SK-N-SH treated with all-trans-retinoic acid at 6 μM for 48 hours (cell line): ENCODE measurements at regions not wholly inside any gene's neighbourhood (a gene's known extent, or its start where the extent isn't known, plus 50 kb on each side); places are given as distances from the start of the nearest gene placed in this dataset.

Experiments used
- ATAC-seq: fragments of 200-7000 bp; cut with Tn5 transposase; 3 replicates; pipeline ENCODE4 v1.9.1; 2020; ENCODE audit warnings: mild to moderate bottlenecking, moderate library complexity
- BACH2 ChIP-seq: fragments of 250-450 bp; sonication (Bioruptor Pico); IDR thresholded peaks from 2 replicates; pipeline ENCODE4 v1.9.0; 2021; ENCODE audit warnings: mild to moderate bottlenecking, borderline replicate concordance
- CSDC2 ChIP-seq: fragments of 250-450 bp; sonication (Bioruptor Pico); IDR thresholded peaks from 2 replicates; pipeline ENCODE4 v1.5.0; 2020; ENCODE audit warnings: mild to moderate bottlenecking, moderate library complexity
- ESRRG ChIP-seq: fragments of 250-450 bp; sonication (Bioruptor Pico); IDR thresholded peaks from 2 replicates; pipeline ENCODE4 v1.6.1; 2021; ENCODE audit warnings: mild to moderate bottlenecking
- GLIS3 ChIP-seq: fragments of 250-450 bp; sonication (Bioruptor Pico); IDR thresholded peaks from 2 replicates; pipeline ENCODE4 v1.5.0; 2020; ENCODE audit warnings: mild to moderate bottlenecking, moderate library complexity
- SNAI2 ChIP-seq: fragments of 250-450 bp; sonication (Bioruptor Pico); IDR thresholded peaks from 2 replicates; pipeline ENCODE4 v1.5.0; 2020; ENCODE audit warnings: mild to moderate bottlenecking, moderate library complexity
- TCF4 ChIP-seq: fragments of 250-450 bp; sonication (Bioruptor Pico); IDR thresholded peaks from 2 replicates; pipeline ENCODE4 v1.8.0; 2021; ENCODE audit warnings: mild to moderate bottlenecking, moderate library complexity, borderline replicate concordance
- TOX ChIP-seq: fragments of 250-450 bp; sonication (Bioruptor Pico); IDR thresholded peaks from 2 replicates; pipeline ENCODE4 v1.8.0; 2021; ENCODE audit warnings: mild to moderate bottlenecking, moderate library complexity, borderline replicate concordance
- ZC3H10 ChIP-seq: fragments of 250-450 bp; sonication (Bioruptor Pico); IDR thresholded peaks from 2 replicates; pipeline ENCODE4 v1.5.1; 2021; ENCODE audit warnings: mild to moderate bottlenecking, moderate library complexity
- ZFP30 ChIP-seq: fragments of 450-650 bp; formaldehyde crosslinking; IDR thresholded peaks from 2 replicates; pipeline ENCODE4 v1.5.0; 2022; ENCODE audit warnings: mild to moderate bottlenecking, moderate library complexity
- ZNF565 ChIP-seq: fragments of 450-650 bp; formaldehyde crosslinking; conservative IDR thresholded peaks from 2 replicates; pipeline ENCODE4 v1.5.0; 2020; ENCODE audit warnings: low read depth, mild to moderate bottlenecking, moderate library complexity
- ZNF70 ChIP-seq: fragments of 450-650 bp; formaldehyde crosslinking; IDR thresholded peaks from 2 replicates; pipeline ENCODE4 v1.5.0; 2020; ENCODE audit warnings: mild to moderate bottlenecking, moderate library complexity
- TF ChIP-seq, protein P1 (sequence below): fragments of 250-450 bp; sonication (Bioruptor Pico); IDR thresholded peaks from 2 replicates; pipeline ENCODE4 v1.8.0; 2021; ENCODE audit warnings: low read depth, mild to moderate bottlenecking, moderate library complexity, borderline replicate concordance
- TF ChIP-seq, protein P2 (sequence below): fragments of 250-450 bp; sonication (Bioruptor Pico); IDR thresholded peaks from 2 replicates; pipeline ENCODE4 v1.5.0; 2020; ENCODE audit warnings: mild to moderate bottlenecking, moderate library complexity
- TF ChIP-seq, protein P3 (sequence below): fragments of 250-450 bp; sonication (Bioruptor Pico); IDR thresholded peaks from 2 replicates; pipeline ENCODE4 v1.8.0; 2020; ENCODE audit warnings: mild to moderate bottlenecking, moderate library complexity, borderline replicate concordance

DNA sequence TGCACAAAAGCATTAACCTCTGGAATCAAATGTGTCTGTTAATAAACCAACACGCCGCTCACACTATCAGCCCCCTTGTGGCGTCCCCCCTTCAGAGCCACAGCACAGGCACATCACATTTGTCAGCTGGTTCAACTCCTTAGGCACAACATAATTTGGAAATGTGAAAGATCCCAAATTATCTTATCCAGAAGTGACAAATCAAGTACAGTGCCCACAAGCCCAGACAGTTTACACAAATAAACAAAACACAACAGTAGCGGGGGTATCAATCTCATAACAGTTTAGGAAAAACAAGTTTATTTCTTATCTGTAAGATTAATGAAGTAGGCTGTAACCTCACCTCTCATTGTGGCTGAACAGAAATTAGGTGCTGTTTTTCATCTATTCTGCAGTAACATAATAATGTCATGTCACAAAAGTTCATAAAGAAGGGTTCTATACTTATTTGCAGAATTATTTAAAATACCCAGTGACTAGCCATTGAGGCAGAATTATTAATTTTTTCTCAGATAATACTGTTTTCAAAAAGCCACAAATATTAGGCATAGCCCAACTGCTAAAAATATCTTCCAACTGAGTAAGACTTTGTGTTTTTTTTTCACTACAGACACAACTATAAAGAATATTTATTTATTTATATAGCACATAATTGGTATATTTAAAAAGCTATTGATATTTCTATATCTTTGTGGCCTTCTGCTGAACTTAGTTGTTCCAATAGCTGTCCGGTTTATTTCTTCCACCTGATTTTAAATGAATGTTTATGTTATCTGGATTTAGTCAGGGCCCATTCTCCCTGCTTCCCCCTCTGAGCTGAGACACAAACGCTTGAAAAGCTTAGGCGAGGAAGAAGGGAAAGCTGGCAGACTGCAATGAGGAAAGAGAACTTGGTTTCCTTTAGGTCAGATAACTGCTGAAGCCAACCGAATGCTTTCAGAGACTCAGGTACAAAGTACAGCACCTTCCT is 214.7 kb downstream of the QDPR start:
- TF ChIP-seq ZNF565 (CRISPR knock-in tag) (no peak), BACH2 (CRISPR knock-in tag) (no peak), TOX (CRISPR knock-in tag) (no peak), GLIS3 (no peak), CSDC2 (CRISPR knock-in tag) (no peak), ESRRG (CRISPR knock-in tag) (no peak), SNAI2 (no peak)
- TF ChIP-seq, protein P1, sequence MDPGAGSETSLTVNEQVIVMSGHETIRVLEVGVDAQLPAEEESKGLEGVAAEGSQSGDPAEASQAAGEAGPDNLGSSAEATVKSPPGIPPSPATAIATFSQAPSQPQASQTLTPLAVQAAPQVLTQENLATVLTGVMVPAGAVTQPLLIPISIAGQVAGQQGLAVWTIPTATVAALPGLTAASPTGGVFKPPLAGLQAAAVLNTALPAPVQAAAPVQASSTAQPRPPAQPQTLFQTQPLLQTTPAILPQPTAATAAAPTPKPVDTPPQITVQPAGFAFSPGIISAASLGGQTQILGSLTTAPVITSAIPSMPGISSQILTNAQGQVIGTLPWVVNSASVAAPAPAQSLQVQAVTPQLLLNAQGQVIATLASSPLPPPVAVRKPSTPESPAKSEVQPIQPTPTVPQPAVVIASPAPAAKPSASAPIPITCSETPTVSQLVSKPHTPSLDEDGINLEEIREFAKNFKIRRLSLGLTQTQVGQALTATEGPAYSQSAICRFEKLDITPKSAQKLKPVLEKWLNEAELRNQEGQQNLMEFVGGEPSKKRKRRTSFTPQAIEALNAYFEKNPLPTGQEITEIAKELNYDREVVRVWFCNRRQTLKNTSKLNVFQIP (CRISPR knock-in tag): no peak
- TF ChIP-seq, protein P2, sequence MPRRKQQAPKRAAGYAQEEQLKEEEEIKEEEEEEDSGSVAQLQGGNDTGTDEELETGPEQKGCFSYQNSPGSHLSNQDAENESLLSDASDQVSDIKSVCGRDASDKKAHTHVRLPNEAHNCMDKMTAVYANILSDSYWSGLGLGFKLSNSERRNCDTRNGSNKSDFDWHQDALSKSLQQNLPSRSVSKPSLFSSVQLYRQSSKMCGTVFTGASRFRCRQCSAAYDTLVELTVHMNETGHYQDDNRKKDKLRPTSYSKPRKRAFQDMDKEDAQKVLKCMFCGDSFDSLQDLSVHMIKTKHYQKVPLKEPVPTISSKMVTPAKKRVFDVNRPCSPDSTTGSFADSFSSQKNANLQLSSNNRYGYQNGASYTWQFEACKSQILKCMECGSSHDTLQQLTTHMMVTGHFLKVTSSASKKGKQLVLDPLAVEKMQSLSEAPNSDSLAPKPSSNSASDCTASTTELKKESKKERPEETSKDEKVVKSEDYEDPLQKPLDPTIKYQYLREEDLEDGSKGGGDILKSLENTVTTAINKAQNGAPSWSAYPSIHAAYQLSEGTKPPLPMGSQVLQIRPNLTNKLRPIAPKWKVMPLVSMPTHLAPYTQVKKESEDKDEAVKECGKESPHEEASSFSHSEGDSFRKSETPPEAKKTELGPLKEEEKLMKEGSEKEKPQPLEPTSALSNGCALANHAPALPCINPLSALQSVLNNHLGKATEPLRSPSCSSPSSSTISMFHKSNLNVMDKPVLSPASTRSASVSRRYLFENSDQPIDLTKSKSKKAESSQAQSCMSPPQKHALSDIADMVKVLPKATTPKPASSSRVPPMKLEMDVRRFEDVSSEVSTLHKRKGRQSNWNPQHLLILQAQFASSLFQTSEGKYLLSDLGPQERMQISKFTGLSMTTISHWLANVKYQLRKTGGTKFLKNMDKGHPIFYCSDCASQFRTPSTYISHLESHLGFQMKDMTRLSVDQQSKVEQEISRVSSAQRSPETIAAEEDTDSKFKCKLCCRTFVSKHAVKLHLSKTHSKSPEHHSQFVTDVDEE (CRISPR knock-in tag): no peak
- no peak for ATAC-seq

GRCh38 chr4:17293901-17294300 is 218.0 kb downstream of the QDPR start:
- no peak for ATAC-seq
- TF ChIP-seq, protein P2 (CRISPR knock-in tag): no peak
- no peak for TF ChIP-seq BACH2 (CRISPR knock-in tag)
- TF ChIP-seq ZNF70 (CRISPR knock-in tag): no peak
- TF ChIP-seq ESRRG (CRISPR knock-in tag): no peak
- TF ChIP-seq, protein P3, sequence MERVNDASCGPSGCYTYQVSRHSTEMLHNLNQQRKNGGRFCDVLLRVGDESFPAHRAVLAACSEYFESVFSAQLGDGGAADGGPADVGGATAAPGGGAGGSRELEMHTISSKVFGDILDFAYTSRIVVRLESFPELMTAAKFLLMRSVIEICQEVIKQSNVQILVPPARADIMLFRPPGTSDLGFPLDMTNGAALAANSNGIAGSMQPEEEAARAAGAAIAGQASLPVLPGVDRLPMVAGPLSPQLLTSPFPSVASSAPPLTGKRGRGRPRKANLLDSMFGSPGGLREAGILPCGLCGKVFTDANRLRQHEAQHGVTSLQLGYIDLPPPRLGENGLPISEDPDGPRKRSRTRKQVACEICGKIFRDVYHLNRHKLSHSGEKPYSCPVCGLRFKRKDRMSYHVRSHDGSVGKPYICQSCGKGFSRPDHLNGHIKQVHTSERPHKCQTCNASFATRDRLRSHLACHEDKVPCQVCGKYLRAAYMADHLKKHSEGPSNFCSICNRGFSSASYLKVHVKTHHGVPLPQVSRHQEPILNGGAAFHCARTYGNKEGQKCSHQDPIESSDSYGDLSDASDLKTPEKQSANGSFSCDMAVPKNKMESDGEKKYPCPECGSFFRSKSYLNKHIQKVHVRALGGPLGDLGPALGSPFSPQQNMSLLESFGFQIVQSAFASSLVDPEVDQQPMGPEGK (CRISPR knock-in tag): no peak
- no peak for TF ChIP-seq TOX (CRISPR knock-in tag)
- TF ChIP-seq SNAI2: no peak
- no peak for TF ChIP-seq ZFP30 (CRISPR knock-in tag)
- no peak for TF ChIP-seq CSDC2 (CRISPR knock-in tag)
- TF ChIP-seq, all 23 proteins: peak for 0

DNA sequence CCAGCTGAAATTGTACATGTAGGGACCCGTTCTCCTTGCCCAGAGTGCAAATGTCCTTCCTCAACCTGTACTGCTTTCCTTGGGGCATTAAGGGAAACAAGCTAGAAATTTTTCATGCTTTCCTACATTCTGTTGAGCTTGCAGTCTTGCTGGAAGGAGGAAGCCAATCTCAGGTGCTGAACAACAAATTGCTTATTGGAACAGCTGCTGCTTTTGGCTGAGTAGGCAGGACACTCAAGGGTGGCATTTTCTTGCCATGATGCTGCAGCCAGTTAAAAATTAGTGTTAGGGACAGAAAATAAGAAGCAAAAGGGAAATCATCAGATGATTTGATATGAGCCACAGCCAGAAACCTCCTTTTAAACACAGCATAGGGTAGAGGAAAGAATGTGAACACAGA is 223.7 kb downstream of the QDPR start:
- TF ChIP-seq TCF4: no peak
- TF ChIP-seq CSDC2 (CRISPR knock-in tag): no peak
- TF ChIP-seq ZC3H10 (CRISPR knock-in tag): no peak
- TF ChIP-seq, protein P3 (CRISPR knock-in tag): no peak
- TF ChIP-seq, all 23 proteins: peak for 0
- no peak for ATAC-seq
